ENCODE measurements at regions not wholly inside any gene's neighbourhood (a gene's known extent, or its start where the extent isn't known, plus 50 kb on each side); places are given as distances from the start of the nearest gene placed in this dataset.

GRCh38 chr4:123838474-123838873, 441.9 kb downstream of the SPRY1 start:
- no peaks in the 10 kb centered on the region for H3K36me3 Mint-ChIP-seq (ENCODE audit: low read depth, unreplicated experiment)
- Histone ChIP-seq H4K20me1 (ENCODE audit: insufficient read depth, low read length) (no peaks in the 10 kb centered on the region), H3K9me3 (ENCODE audit: insufficient read depth, low read depth, low read length) (no peaks in the 10 kb centered on the region), H3K27me3 (ENCODE audit: insufficient read depth, low read length) (no peaks in the 10 kb centered on the region), H3K4me3 (ENCODE audit: insufficient read depth, low read depth, low read length) (no peak overlapping the region), H3K79me2 (ENCODE audit: insufficient read depth, low read length) (no peaks in the 10 kb centered on the region), H3K27ac (ENCODE audit: low read depth, low read length) (no peak overlapping the region), H3K4me1 (ENCODE audit: insufficient read depth, low read length) (peaks cover 12% of the 10 kb centered on the region), H3K9ac (ENCODE audit: low read length) (no peak overlapping the region), H3K4me2 (ENCODE audit: low read length) (no peak overlapping the region), H3K36me3 (ENCODE audit: insufficient read depth, low read length) (no peaks in the 10 kb centered on the region), H2AFZ (ENCODE audit: low read depth, low read length) (no peak overlapping the region)
- no peak for TF ChIP-seq EZH2 (IDR thresholded peaks at IDR 0.05; ENCODE audit: insufficient read depth, low read length)
- H3K4me3 Mint-ChIP-seq (ENCODE audit: unreplicated experiment): no peak overlapping the region
- no peak for DNase-seq (ENCODE audit: low read depth)
- peak overlapping the region; percentile 44 for H3K27ac Mint-ChIP-seq (ENCODE audit: unreplicated experiment)
- peaks cover 22% of the 10 kb centered on the region for H3K4me1 Mint-ChIP-seq (ENCODE audit: low read depth, unreplicated experiment)
- no peaks in the 10 kb centered on the region for H3K9me3 Mint-ChIP-seq (ENCODE audit: unreplicated experiment)
- no peak for FAIRE-seq
- H3K27me3 Mint-ChIP-seq (ENCODE audit: low read depth, unreplicated experiment): no peaks in the 10 kb centered on the region

DNA sequence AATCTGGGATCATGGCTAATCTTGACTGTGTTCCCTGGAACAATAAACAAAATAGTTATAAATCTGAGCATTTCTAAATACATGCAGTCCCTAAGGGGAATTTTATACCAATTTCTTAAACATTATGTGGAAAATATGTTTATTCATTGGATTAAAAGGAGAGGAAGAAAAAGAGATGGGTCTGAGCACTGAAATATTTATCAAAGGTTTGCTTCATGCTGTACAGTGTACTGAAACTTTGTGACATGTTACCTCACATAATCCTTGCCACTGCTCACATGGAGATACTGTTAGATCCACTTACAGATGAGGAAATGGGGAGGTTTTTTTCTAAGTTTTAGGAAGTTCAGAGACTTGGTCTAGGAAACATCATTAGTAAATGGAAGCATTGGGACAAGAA, 443.6 kb downstream of the SPRY1 start:
- H3K4me3 ChIP-seq (ENCODE audit: insufficient read depth, low read depth, low read length): no peak overlapping the region
- H2AFZ ChIP-seq (ENCODE audit: low read depth, low read length): no peak overlapping the region
- Mint-ChIP-seq H3K9me3 (ENCODE audit: unreplicated experiment) (peaks cover 5% of the 10 kb centered on the region), H3K27me3 (ENCODE audit: low read depth, unreplicated experiment) (no peaks in the 10 kb centered on the region), H3K4me3 (ENCODE audit: unreplicated experiment) (no peak overlapping the region), H3K4me1 (ENCODE audit: low read depth, unreplicated experiment) (peaks cover 15% of the 10 kb centered on the region), H3K27ac (ENCODE audit: unreplicated experiment) (no peak overlapping the region), H3K36me3 (ENCODE audit: low read depth, unreplicated experiment) (peaks cover 2% of the 10 kb centered on the region)
- FAIRE-seq (no peak), DNase-seq (ENCODE audit: low read depth) (no peak)
- no peaks in the 10 kb centered on the region for H4K20me1 ChIP-seq (ENCODE audit: insufficient read depth, low read length)
- TF ChIP-seq CTCF (IDR thresholded peaks at IDR 0.05; ENCODE audit: insufficient read depth, low read depth, low read length) (no peak), EZH2 (IDR thresholded peaks at IDR 0.05; ENCODE audit: insufficient read depth, low read length) (no peak)
- no peak overlapping the region for H3K4me2 ChIP-seq (ENCODE audit: low read length)
- no peaks in the 10 kb centered on the region for H3K79me2 ChIP-seq (ENCODE audit: insufficient read depth, low read length)
- peaks cover 3% of the 10 kb centered on the region for H3K9me3 ChIP-seq (ENCODE audit: insufficient read depth, low read depth, low read length)
- peaks cover 7% of the 10 kb centered on the region for H3K4me1 ChIP-seq (ENCODE audit: insufficient read depth, low read length)
- no peak overlapping the region for H3K9ac ChIP-seq (ENCODE audit: low read length)
- H3K27ac ChIP-seq (ENCODE audit: low read depth, low read length): no peak overlapping the region
- H3K36me3 ChIP-seq (ENCODE audit: insufficient read depth, low read length): no peaks in the 10 kb centered on the region
- H3K27me3 ChIP-seq (ENCODE audit: insufficient read depth, low read length): no peaks in the 10 kb centered on the region

DNA sequence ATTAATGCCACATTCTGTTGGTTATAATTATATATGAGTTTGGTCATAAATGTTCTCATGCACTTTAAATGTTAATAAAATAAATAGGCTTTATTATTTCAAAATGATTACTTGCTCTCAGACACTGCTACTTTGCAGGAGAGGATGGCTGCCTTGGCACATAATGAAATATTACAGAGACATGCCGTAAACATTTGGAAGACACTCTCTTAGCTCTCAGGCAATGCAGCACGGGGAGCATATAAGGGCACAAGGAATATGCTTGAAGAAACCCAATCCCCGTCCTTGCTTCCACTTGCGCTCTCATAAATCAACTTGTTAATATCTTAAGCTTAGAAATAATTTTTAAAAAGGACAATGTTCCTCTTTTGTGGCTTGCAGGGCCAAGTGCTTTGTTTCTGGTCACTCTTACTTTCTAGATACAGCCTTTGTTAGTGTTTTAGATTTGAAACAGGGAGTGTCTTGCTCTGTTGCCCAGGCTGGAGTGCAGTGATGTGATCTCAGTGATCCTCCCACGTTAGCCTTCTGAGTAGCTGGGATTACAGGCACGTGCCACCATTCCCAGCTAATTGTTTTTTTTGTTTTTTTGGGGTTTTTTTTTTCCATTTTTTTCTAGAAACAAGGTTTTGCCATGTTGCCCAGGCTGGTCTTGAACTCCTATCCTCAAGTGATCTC, 445.0 kb downstream of the SPRY1 start:
- H3K4me1 ChIP-seq (ENCODE audit: insufficient read depth, low read length): peaks cover 7% of the 10 kb centered on the region
- H3K4me3 ChIP-seq (ENCODE audit: insufficient read depth, low read depth, low read length): no peak overlapping the region
- no peaks in the 10 kb centered on the region for H3K79me2 ChIP-seq (ENCODE audit: insufficient read depth, low read length)
- no peaks in the 10 kb centered on the region for H3K27me3 ChIP-seq (ENCODE audit: insufficient read depth, low read length)
- H3K4me2 ChIP-seq (ENCODE audit: low read length): no peak overlapping the region
- H2AFZ ChIP-seq (ENCODE audit: low read depth, low read length): no peak overlapping the region
- FAIRE-seq: no peak
- TF ChIP-seq CTCF (IDR thresholded peaks at IDR 0.05; ENCODE audit: insufficient read depth, low read depth, low read length) (no peak), EZH2 (IDR thresholded peaks at IDR 0.05; ENCODE audit: insufficient read depth, low read length) (no peak)
- Mint-ChIP-seq H3K36me3 (ENCODE audit: low read depth, unreplicated experiment) (peaks cover 2% of the 10 kb centered on the region), H3K4me1 (ENCODE audit: low read depth, unreplicated experiment) (peaks cover 15% of the 10 kb centered on the region), H3K27ac (ENCODE audit: unreplicated experiment) (no peak overlapping the region), H3K27me3 (ENCODE audit: low read depth, unreplicated experiment) (no peaks in the 10 kb centered on the region), H3K9me3 (ENCODE audit: unreplicated experiment) (peaks cover 5% of the 10 kb centered on the region), H3K4me3 (ENCODE audit: unreplicated experiment) (no peak overlapping the region)
- H3K36me3 ChIP-seq (ENCODE audit: insufficient read depth, low read length): no peaks in the 10 kb centered on the region
- no peaks in the 10 kb centered on the region for H4K20me1 ChIP-seq (ENCODE audit: insufficient read depth, low read length)
- DNase-seq (ENCODE audit: low read depth): no peak
- no peak overlapping the region for H3K27ac ChIP-seq (ENCODE audit: low read depth, low read length)
- H3K9ac ChIP-seq (ENCODE audit: low read length): no peak overlapping the region
- H3K9me3 ChIP-seq (ENCODE audit: insufficient read depth, low read depth, low read length): peaks cover 3% of the 10 kb centered on the region
